ENCODE measurements at regions not wholly inside any gene's neighbourhood (a gene's known extent, or its start where the extent isn't known, plus 50 kb on each side); places are given as distances from the start of the nearest gene placed in this dataset.

GRCh38 chr9:28934111-28934510, 1360.8 kb upstream of the C9orf72 start:
- TF ChIP-seq ZNF274 (IDR thresholded peaks at IDR 0.05; ENCODE audit: low read depth, low read length), result no peak
- no peak for TF ChIP-seq REST (IDR thresholded peaks at IDR 0.05; ENCODE audit: low read depth)
- TF ChIP-seq SIN3A (IDR thresholded peaks at IDR 0.05; ENCODE audit: low read depth), result no peak
- no peak for TF ChIP-seq CTCF (IDR thresholded peaks at IDR 0.05 in 2 of 3, conservative IDR thresholded peaks at IDR 0.05 in 1 of 3; ENCODE audit: borderline replicate concordance in 1 of 3, insufficient read depth in 1 of 3, low read depth in 2 of 3, low read length in 2 of 3)
- no peak for TF ChIP-seq POLR2A (IDR thresholded peaks at IDR 0.05; ENCODE audit: borderline replicate concordance, extremely low read depth, insufficient read depth, insufficient read length)
- no peak for TF ChIP-seq SP1 (IDR thresholded peaks at IDR 0.05; ENCODE audit: low read depth)
- no peak for TF ChIP-seq RAD21 (IDR thresholded peaks at IDR 0.05; ENCODE audit: low read depth)
- TF ChIP-seq ZBTB33 (IDR thresholded peaks at IDR 0.05; ENCODE audit: extremely low read depth, insufficient replicate concordance, low read length), result no peak
- TF ChIP-seq FOSL1 (IDR thresholded peaks at IDR 0.05; ENCODE audit: low read depth), result no peak
- TF ChIP-seq ZFX (IDR thresholded peaks at IDR 0.05), result no peak
- TF ChIP-seq YY1 (IDR thresholded peaks at IDR 0.05; ENCODE audit: extremely low read depth, insufficient replicate concordance, low read depth, low read length), result no peak
- no peak for TF ChIP-seq POLR2AphosphoS5 (IDR thresholded peaks at IDR 0.05; ENCODE audit: low read depth, low read length)
- TF ChIP-seq MAX (IDR thresholded peaks at IDR 0.05), result no peak
- no peak for TF ChIP-seq TCF7L2 (IDR thresholded peaks at IDR 0.05; ENCODE audit: borderline replicate concordance, extremely low read depth, insufficient read depth, insufficient read length)
